Islet of Langerhans (tissue), 1 donor: ENCODE measurements at regions not wholly inside any gene's neighbourhood (a gene's known extent, or its start where the extent isn't known, plus 50 kb on each side); places are given as distances from the start of the nearest gene placed in this dataset.

Experiments used
- FAIRE-seq: peaks from one replicate; lab custom pipeline; 2011; peaks lifted over from hg19 to GRCh38; lab: Jason Lieb, UNC

- FAIRE-seq = no peak
These were observed 77.2 kb upstream of the KCNMB2 start for GRCh38 chr3:178459038-178459410.

- no peak for FAIRE-seq
These were observed 70.7 kb upstream of the KCNMB2 start for GRCh38 chr3:178465260-178466180.

GRCh38 chr3:178472941-178473340 is 63.3 kb upstream of the KCNMB2 start:
- FAIRE-seq = no peak

- peak; percentile 9 for FAIRE-seq
These were observed 61.7 kb upstream of the KCNMB2 start for GRCh38 chr3:178474526-178474925.

- no peak for FAIRE-seq
These were observed 61.2 kb upstream of the KCNMB2 start for GRCh38 chr3:178475062-178475461.

- no peak for FAIRE-seq
These were observed 59.4 kb upstream of the KCNMB2 start for GRCh38 chr3:178476886-178477285.

GRCh38 chr3:178479446-178479845 is 56.8 kb upstream of the KCNMB2 start:
- no peak for FAIRE-seq

GRCh38 chr3:178479860-178480259 is 56.4 kb upstream of the KCNMB2 start:
- no peak for FAIRE-seq

GRCh38 chr3:178480274-178480673 is 56.0 kb upstream of the KCNMB2 start:
- FAIRE-seq = no peak

- no peak for FAIRE-seq
These were observed 55.4 kb upstream of the KCNMB2 start for GRCh38 chr3:178480795-178481194.

GRCh38 chr3:178482981-178483380 is 53.3 kb upstream of the KCNMB2 start:
- FAIRE-seq = no peak

- FAIRE-seq = no peak
These were observed 52.5 kb upstream of the KCNMB2 start for GRCh38 chr3:178483704-178484103.

GRCh38 chr3:178485756-178486155 is 50.5 kb upstream of the KCNMB2 start:
- FAIRE-seq = no peak
